Stomach (tissue), 8 donors: ENCODE measurements at regions not wholly inside any gene's neighbourhood (a gene's known extent, or its start where the extent isn't known, plus 50 kb on each side); places are given as distances from the start of the nearest gene placed in this dataset.

Experiments
- DNase-seq, 2 donors: peaks; one replicate each; pipeline versions ENCODE4 v3.0.0 to v3.0.0-alpha.2; 2013 to 2019
- H3K27ac ChIP-seq, 5 donors: fragments of 200-600 bp in 4 of 5; sonication (generic) in 4 of 5; one replicate each; pipeline ENCODE4 v1.5.1; 2013 to 2019; ENCODE audit warnings: mild to moderate bottlenecking in 1 of 5, moderate library complexity in 1 of 5
- H3K27me3 ChIP-seq, 3 donors: fragments of 200-600 bp; sonication (generic); one replicate each; pipeline ENCODE4 v1.5.1; 2017 to 2019; ENCODE audit warnings: mixed run types in 1 of 3
- H3K36me3 ChIP-seq, 4 donors: fragments of 200-600 bp; sonication (generic); 1 replicate in 3 of 4; 2 replicates in 1 of 4; pipeline ENCODE4 v1.5.1; 2016 to 2019
- H3K4me1 ChIP-seq, 4 donors: fragments of 200-600 bp; sonication (generic); one replicate each; pipeline ENCODE4 v1.5.1; 2016 to 2019
- H3K4me3 ChIP-seq, 4 donors: fragments of 200-600 bp; sonication (generic) in 3 of 4; one replicate each; pipeline ENCODE4 v1.5.1; 2016 to 2019; ENCODE audit warnings: mild to moderate bottlenecking in 1 of 4
- H3K9me3 ChIP-seq, 4 donors: fragments of 200-600 bp; sonication (generic); one replicate each; pipeline ENCODE4 v1.5.1; 2016 to 2019
- CTCF ChIP-seq, 7 experiments: fragments of 450-650 bp in 4 of 7; fragments of 200-600 bp in 3 of 7; sonication (generic) in 3 of 7; IDR thresholded peaks; one replicate each; pipeline ENCODE4 v1.5.1; 2016 to 2019; ENCODE audit warnings: antibody characterized with exemption in 7 of 7, control low read depth in 2 of 7, mild to moderate bottlenecking in 1 of 7
- EP300 ChIP-seq: sonication (generic); formaldehyde crosslinking; IDR thresholded peaks from one replicate; pipeline ENCODE4 v1.6.1; 2017; ENCODE audit warnings: antibody characterized with exemption
- POLR2A ChIP-seq, 4 donors: fragments of 450-650 bp; IDR thresholded peaks; one replicate each; pipeline ENCODE4 v1.6.1; 2016; ENCODE audit warnings: antibody characterized with exemption in 4 of 4, control low read depth in 2 of 4, mild to moderate bottlenecking in 1 of 4, moderate library complexity in 1 of 4
- POLR2AphosphoS5 ChIP-seq, 3 donors: sonication (generic); formaldehyde crosslinking; IDR thresholded peaks; one replicate each; pipeline ENCODE4 v1.6.1; 2016; ENCODE audit warnings: antibody characterized with exemption in 3 of 3
- WGBS, 5 donors: extraction: QIAGEN DNeasy Blood & Tissue Kit in 3 of 5; methylation state at CpG; one replicate each; pipeline versions ENCODE4 v1.1.5 to v1.1.7; 2013 to 2018; 5-methylcytosine and 5-hydroxymethylcytosine counted together
- intact Hi-C: fragments of 100-400 bp; cut with DNase I; formaldehyde crosslinking; loops from one replicate; pipeline ENCODE4 v1.15.1; 2023; ENCODE audit warnings: low total_unique reads
- donor health status: healthy with polysubstance abuse.
- donor health status: Bipolar disorder and iron deficiency.
- donor health status: healthy.

- no peaks in the 10 kb centered on the region for H3K9me3 ChIP-seq
- 68 to 77% (median 75%) methylated on average over 11 of the region's 11 CpGs for WGBS, 5 donors
- TF ChIP-seq POLR2A (IDR thresholded peaks at IDR 0.05) = no peak
- no peak for TF ChIP-seq CTCF (IDR thresholded peaks at IDR 0.05)
- TF ChIP-seq EP300 = no peak
- no peak for TF ChIP-seq POLR2AphosphoS5 (IDR thresholded peaks at IDR 0.05)
Observed at GRCh38 chr10:69715156-69715898, 85.3 kb downstream of the FAM241B start.

GRCh38 chr10:69715899-69716606 lies 85.7 kb upstream of the COL13A1 start:
- Histone ChIP-seq H3K36me3 (no peaks in the 10 kb centered on the region), H3K4me3 (no peak overlapping the region), H3K27me3 (peaks cover 0 to 24% (median 0%) of the 10 kb centered on the region in 3 donors), H3K27ac (no peak overlapping the region), H3K9me3 (no peaks in the 10 kb centered on the region), H3K4me1 (no peaks in the 10 kb centered on the region)
- intact Hi-C loops = no loop called here
- WGBS, 5 donors = 74 to 77% (median 76%) methylated on average over 8 to 13 of the region's 13 CpGs
- DNase-seq = no peak
- no peak for TF ChIP-seq POLR2A (IDR thresholded peaks at IDR 0.05)
- TF ChIP-seq EP300 = no peak
- no peak for TF ChIP-seq CTCF (IDR thresholded peaks at IDR 0.05)
- TF ChIP-seq POLR2AphosphoS5 (IDR thresholded peaks at IDR 0.05) = no peak

More at GRCh38 chr10:69715156-69715898, 85.3 kb downstream of the FAM241B start:
- H3K4me1 ChIP-seq = no peaks in the 10 kb centered on the region
- intact Hi-C loops = no loop called here
- DNase-seq = no peak
- no peak overlapping the region for H3K4me3 ChIP-seq
- H3K27me3 ChIP-seq = peaks cover 0 to 24% (median 0%) of the 10 kb centered on the region in 3 donors
- H3K27ac ChIP-seq = no peak overlapping the region
- no peaks in the 10 kb centered on the region for H3K36me3 ChIP-seq

- H3K9me3 ChIP-seq = peaks cover 0 to 6% (median 0%) of the 10 kb centered on the region in 4 donors
- H3K4me3 ChIP-seq = no peak overlapping the region
- H3K27me3 ChIP-seq = peaks cover 0 to 31% (median 0%) of the 10 kb centered on the region in 3 donors
- no peak overlapping the region for H3K27ac ChIP-seq
- 52 to 61% (median 56%) methylated on average over 19 of the region's 19 CpGs for WGBS, 5 donors
- DNase-seq = peak; percentile 72 to 73
- TF ChIP-seq EP300 = no peak
- peak in 5 of 7 experiments; percentile 53 to 68 (median 62) for TF ChIP-seq CTCF (IDR thresholded peaks at IDR 0.05)
- TF ChIP-seq POLR2A (IDR thresholded peaks at IDR 0.05) = no peak
- TF ChIP-seq POLR2AphosphoS5 (IDR thresholded peaks at IDR 0.05) = no peak
- intact Hi-C loops = no loop called here
- no peaks in the 10 kb centered on the region for H3K36me3 ChIP-seq
- no peaks in the 10 kb centered on the region for H3K4me1 ChIP-seq
Observed at GRCh38 chr10:69716711-69717560, 84.8 kb upstream of the COL13A1 start.

GRCh38 chr10:69718951-69719350 lies 82.8 kb upstream of the COL13A1 start:
- H3K4me3 ChIP-seq = no peak overlapping the region
- intact Hi-C loops = no loop called here
- H3K4me1 ChIP-seq = no peaks in the 10 kb centered on the region
- H3K27ac ChIP-seq = no peak overlapping the region
- H3K27me3 ChIP-seq = peaks cover 0 to 36% (median 3%) of the 10 kb centered on the region in 3 donors
- DNase-seq = no peak
- H3K36me3 ChIP-seq = no peaks in the 10 kb centered on the region
- no peak for TF ChIP-seq POLR2A (IDR thresholded peaks at IDR 0.05)
- TF ChIP-seq CTCF (IDR thresholded peaks at IDR 0.05) = no peak
- no peak for TF ChIP-seq POLR2AphosphoS5 (IDR thresholded peaks at IDR 0.05)
- TF ChIP-seq EP300 = no peak
- WGBS, 5 donors = 71 to 80% (median 79%) methylated on average over 4 of the region's 4 CpGs
- H3K9me3 ChIP-seq = peaks cover 0 to 6% (median 0%) of the 10 kb centered on the region in 4 donors
